ENCODE measurements at regions not wholly inside any gene's neighbourhood (a gene's known extent, or its start where the extent isn't known, plus 50 kb on each side); places are given as distances from the start of the nearest gene placed in this dataset.

GRCh38 chr12:127857661-127858060 lies 409.3 kb upstream of the TMEM132C start:
- no peak for TF ChIP-seq CTCF (IDR thresholded peaks at IDR 0.05; ENCODE audit: extremely low read depth in 1 of 2, insufficient read depth in 1 of 2, low read depth in 1 of 2, low read length in 2 of 2)
- no peak for TF ChIP-seq POLR2A (IDR thresholded peaks at IDR 0.05; ENCODE audit: low read depth, low read length)
- no peak for TF ChIP-seq POLR2AphosphoS5 (IDR thresholded peaks at IDR 0.05; ENCODE audit: insufficient read depth, low read depth, low read length)
- no peak for TF ChIP-seq MAX (IDR thresholded peaks at IDR 0.05; ENCODE audit: insufficient read depth, insufficient read length)

Measured in endothelial cell of umbilical vein (primary cell).